ENCODE measurements at regions not wholly inside any gene's neighbourhood (a gene's known extent, or its start where the extent isn't known, plus 50 kb on each side); places are given as distances from the start of the nearest gene placed in this dataset.

DNA sequence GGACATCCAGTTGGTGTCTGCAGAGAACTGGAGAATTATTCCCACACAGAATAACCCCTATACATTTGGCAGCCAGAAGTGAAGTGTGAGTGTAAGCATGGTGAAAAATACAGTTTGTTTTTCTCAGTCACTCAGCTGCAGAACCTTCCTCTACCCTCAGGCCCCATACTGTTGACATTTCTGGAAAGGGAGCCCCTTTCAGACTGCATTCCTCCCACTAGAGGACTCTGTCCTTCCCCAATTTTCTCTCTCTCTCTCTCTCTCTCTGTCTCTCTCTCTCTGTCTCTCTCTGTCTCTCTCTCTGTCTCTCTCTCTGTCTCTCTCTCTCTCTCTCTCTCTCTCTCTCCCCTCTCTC, 86.8 kb upstream of the STEAP1B start:
- ATAC-seq = peak; percentile 72
- Histone ChIP-seq H3K9me3 (ENCODE audit: control insufficient read depth, insufficient read depth, low read depth, low read length) (no peaks in the 10 kb centered on the region), H3K27ac (ENCODE audit: low read length) (peak overlapping the region; percentile 26; the same call in 1 of the 2 replicates), H3K36me3 (ENCODE audit: control insufficient read depth, insufficient read depth, low read length) (no peaks in the 10 kb centered on the region), H3K4me1 (ENCODE audit: control insufficient read depth, insufficient read depth, low read length) (no peaks in the 10 kb centered on the region; the same call in 1 of the 2 replicates), H3K4me3 (ENCODE audit: low read depth in 2 of 2, low read length in 2 of 2) (no peak overlapping the region), H3K27me3 (ENCODE audit: control insufficient read depth, insufficient read depth, low read length) (no peaks in the 10 kb centered on the region)
- intact Hi-C loops (cut with micrococcal nuclease; ENCODE audit: unreplicated experiment) = no loop called here
- TF ChIP-seq, protein P1, sequence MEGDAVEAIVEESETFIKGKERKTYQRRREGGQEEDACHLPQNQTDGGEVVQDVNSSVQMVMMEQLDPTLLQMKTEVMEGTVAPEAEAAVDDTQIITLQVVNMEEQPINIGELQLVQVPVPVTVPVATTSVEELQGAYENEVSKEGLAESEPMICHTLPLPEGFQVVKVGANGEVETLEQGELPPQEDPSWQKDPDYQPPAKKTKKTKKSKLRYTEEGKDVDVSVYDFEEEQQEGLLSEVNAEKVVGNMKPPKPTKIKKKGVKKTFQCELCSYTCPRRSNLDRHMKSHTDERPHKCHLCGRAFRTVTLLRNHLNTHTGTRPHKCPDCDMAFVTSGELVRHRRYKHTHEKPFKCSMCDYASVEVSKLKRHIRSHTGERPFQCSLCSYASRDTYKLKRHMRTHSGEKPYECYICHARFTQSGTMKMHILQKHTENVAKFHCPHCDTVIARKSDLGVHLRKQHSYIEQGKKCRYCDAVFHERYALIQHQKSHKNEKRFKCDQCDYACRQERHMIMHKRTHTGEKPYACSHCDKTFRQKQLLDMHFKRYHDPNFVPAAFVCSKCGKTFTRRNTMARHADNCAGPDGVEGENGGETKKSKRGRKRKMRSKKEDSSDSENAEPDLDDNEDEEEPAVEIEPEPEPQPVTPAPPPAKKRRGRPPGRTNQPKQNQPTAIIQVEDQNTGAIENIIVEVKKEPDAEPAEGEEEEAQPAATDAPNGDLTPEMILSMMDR (IDR thresholded peaks at IDR 0.05) = peak; percentile 46
- TF ChIP-seq TCF7L2 (IDR thresholded peaks at IDR 0.05; ENCODE audit: low read depth, low read length) (no peak), SIN3A (IDR thresholded peaks at IDR 0.05; ENCODE audit: borderline replicate concordance, insufficient read depth, low read depth, low read length) (no peak), POLR2AphosphoS5 (IDR thresholded peaks at IDR 0.05; ENCODE audit: low read depth, low read length) (no peak)
- TF ChIP-seq, protein P2, sequence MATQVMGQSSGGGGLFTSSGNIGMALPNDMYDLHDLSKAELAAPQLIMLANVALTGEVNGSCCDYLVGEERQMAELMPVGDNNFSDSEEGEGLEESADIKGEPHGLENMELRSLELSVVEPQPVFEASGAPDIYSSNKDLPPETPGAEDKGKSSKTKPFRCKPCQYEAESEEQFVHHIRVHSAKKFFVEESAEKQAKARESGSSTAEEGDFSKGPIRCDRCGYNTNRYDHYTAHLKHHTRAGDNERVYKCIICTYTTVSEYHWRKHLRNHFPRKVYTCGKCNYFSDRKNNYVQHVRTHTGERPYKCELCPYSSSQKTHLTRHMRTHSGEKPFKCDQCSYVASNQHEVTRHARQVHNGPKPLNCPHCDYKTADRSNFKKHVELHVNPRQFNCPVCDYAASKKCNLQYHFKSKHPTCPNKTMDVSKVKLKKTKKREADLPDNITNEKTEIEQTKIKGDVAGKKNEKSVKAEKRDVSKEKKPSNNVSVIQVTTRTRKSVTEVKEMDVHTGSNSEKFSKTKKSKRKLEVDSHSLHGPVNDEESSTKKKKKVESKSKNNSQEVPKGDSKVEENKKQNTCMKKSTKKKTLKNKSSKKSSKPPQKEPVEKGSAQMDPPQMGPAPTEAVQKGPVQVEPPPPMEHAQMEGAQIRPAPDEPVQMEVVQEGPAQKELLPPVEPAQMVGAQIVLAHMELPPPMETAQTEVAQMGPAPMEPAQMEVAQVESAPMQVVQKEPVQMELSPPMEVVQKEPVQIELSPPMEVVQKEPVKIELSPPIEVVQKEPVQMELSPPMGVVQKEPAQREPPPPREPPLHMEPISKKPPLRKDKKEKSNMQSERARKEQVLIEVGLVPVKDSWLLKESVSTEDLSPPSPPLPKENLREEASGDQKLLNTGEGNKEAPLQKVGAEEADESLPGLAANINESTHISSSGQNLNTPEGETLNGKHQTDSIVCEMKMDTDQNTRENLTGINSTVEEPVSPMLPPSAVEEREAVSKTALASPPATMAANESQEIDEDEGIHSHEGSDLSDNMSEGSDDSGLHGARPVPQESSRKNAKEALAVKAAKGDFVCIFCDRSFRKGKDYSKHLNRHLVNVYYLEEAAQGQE (IDR thresholded peaks at IDR 0.05; ENCODE audit: insufficient read depth in 1 of 2, low read depth in 2 of 2, low read length in 1 of 2) = no peak
- ChIA-PET CTCF (interaction anchor here (1.1 kb wide), 1 partner anchor 26 kb away, joined by 3 read pairs; no protein-coding TSS in a partner anchor), POLR2A (no interaction called here)
- in situ Hi-C loops (cut with HindIII; ENCODE audit: low pct_unique_long_range_greater_than_20kb, low sequenced_read_pairs) = no loop called here
- BruUV-seq (replicated peaks) = no TSS peak
- DNase-seq (ENCODE audit: low read depth, low spot score) = no peak

DNA sequence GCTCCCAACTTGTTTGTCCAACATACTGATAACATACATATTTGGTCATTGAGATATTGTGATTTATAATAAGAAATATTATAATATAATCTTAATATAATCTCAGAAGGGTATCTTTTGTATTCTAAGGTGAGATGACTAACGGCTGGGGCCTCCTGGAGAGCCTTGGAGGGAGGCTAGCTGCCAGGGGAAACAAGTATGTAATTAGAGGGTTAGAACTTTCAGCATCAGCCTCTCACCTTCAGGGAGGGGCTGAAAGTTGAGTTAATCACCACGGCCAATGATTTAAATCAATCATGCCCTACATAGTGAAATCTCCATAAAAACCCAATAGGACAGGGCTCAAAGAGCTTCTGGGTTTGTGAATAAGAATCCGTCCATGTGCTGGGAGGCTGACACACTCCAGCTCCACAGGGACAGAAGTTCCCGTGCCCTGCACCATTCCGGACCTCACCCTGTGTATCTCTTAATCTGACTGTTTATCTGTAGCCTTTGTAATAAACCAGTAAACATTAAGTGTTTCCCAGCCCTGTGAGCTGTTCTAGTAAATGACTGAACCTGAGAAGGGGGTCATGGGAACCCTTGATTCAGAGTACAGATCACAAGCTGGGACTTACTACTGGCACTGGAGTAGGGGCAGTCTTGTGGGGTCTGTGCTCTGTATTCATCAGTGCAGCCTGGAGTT, 86.3 kb upstream of the STEAP1B start:
- intact Hi-C loops (cut with micrococcal nuclease; ENCODE audit: unreplicated experiment) = no loop called here
- CTCF ChIA-PET = interaction anchor here (0.6 to 1.1 kb wide), 2 partner anchors 26 to 112 kb away, joined by 3 to 5 read pairs; no protein-coding TSS in a partner anchor
- H3K4me1 ChIP-seq (ENCODE audit: control insufficient read depth, insufficient read depth, low read length) = no peaks in the 10 kb centered on the region; the same call in 1 of the 2 replicates
- BruUV-seq (replicated peaks) = no TSS peak
- no peak overlapping the region for H3K4me3 ChIP-seq (ENCODE audit: low read depth in 2 of 2, low read length in 2 of 2)
- H3K27ac ChIP-seq (ENCODE audit: low read length) = peak overlapping the region; percentile 26; the same call in 1 of the 2 replicates
- POLR2A ChIA-PET = no interaction called here
- ATAC-seq (peak; percentile 47), DNase-seq (ENCODE audit: low read depth, low spot score) (no peak)
- TF ChIP-seq, protein P2 (IDR thresholded peaks at IDR 0.05; ENCODE audit: insufficient read depth in 1 of 2, low read depth in 2 of 2, low read length in 1 of 2) = no peak
- no peak for TF ChIP-seq SIN3A (IDR thresholded peaks at IDR 0.05; ENCODE audit: borderline replicate concordance, insufficient read depth, low read depth, low read length)
- TF ChIP-seq, protein P1 (IDR thresholded peaks at IDR 0.05) = no peak
- no peak for TF ChIP-seq TCF7L2 (IDR thresholded peaks at IDR 0.05; ENCODE audit: low read depth, low read length)
- TF ChIP-seq POLR2AphosphoS5 (IDR thresholded peaks at IDR 0.05; ENCODE audit: low read depth, low read length) = no peak
- no peaks in the 10 kb centered on the region for H3K36me3 ChIP-seq (ENCODE audit: control insufficient read depth, insufficient read depth, low read length)
- H3K27me3 ChIP-seq (ENCODE audit: control insufficient read depth, insufficient read depth, low read length) = no peaks in the 10 kb centered on the region
- H3K9me3 ChIP-seq (ENCODE audit: control insufficient read depth, insufficient read depth, low read depth, low read length) = no peaks in the 10 kb centered on the region
- in situ Hi-C loops (cut with HindIII; ENCODE audit: low pct_unique_long_range_greater_than_20kb, low sequenced_read_pairs) = no loop called here
